ENCODE measurements at regions not wholly inside any gene's neighbourhood (a gene's known extent, or its start where the extent isn't known, plus 50 kb on each side); places are given as distances from the start of the nearest gene placed in this dataset.
A peak's percentile ranks its signal among the peaks of the same experiment; 100 is the strongest.
"Not testable (repeated sequence)": the region's sequence is repeated elsewhere in the genome, so short reads cannot be mapped to it uniquely, and the experiment has no call there.

- H3K4me3 ChIP-seq; FAIRE-seq; CTCF ChIA-PET; DNase-seq (ENCODE audit: low read depth in 1 of 2, low spot score in 1 of 2); H3K27ac ChIP-seq; H3K4me1 ChIP-seq; H3K9me3 ChIP-seq; POLR2A ChIA-PET; H3K4me2 ChIP-seq; ATAC-seq: not testable (repeated sequence)
- WGBS (ENCODE audit: missing lambda C conversion rate) = no CpG with 5 or more reads among the region's 31 CpGs
Observed at GRCh38 chr21:6068098-6068831, 4453.1 kb upstream of the TPTE start.

GRCh38 chr21:6070213-6070612 is 4451.2 kb upstream of the TPTE start:
- H3K4me3 ChIP-seq; POLR2A ChIA-PET; DNase-seq (ENCODE audit: low read depth in 1 of 2, low spot score in 1 of 2); CTCF ChIA-PET; H3K4me1 ChIP-seq; H3K4me2 ChIP-seq; FAIRE-seq; H3K9me3 ChIP-seq; ATAC-seq: not testable (repeated sequence)
- H3K27ac ChIP-seq = peak overlapping the region in 1 of 2 experiments; percentile 59; a peak in 1 of 6 replicates
- 84% methylated on average over 1 of the region's 2 CpGs for WGBS (ENCODE audit: missing lambda C conversion rate)

GRCh38 chr21:6072691-6073090 is 4448.7 kb upstream of the TPTE start:
- not testable (repeated sequence) for H3K4me2 ChIP-seq

GRCh38 chr21:6073993-6074705 is 4447.2 kb upstream of the TPTE start:
- FAIRE-seq; CTCF ChIA-PET; H3K27ac ChIP-seq; POLR2A ChIA-PET; H3K9me3 ChIP-seq; H3K4me1 ChIP-seq; DNase-seq (ENCODE audit: low read depth in 1 of 2, low spot score in 1 of 2); ATAC-seq; H3K4me3 ChIP-seq; H3K4me2 ChIP-seq: not testable (repeated sequence)
- no CpG with 5 or more reads among the region's 19 CpGs for WGBS (ENCODE audit: missing lambda C conversion rate)

More at GRCh38 chr21:6072691-6073090, 4448.7 kb upstream of the TPTE start:
- H3K27ac ChIP-seq; FAIRE-seq; H3K4me1 ChIP-seq; POLR2A ChIA-PET; CTCF ChIA-PET; DNase-seq (ENCODE audit: low read depth in 1 of 2, low spot score in 1 of 2); H3K4me3 ChIP-seq; H3K9me3 ChIP-seq: not testable (repeated sequence)
- ATAC-seq = peak; percentile 12 to 56; a peak in 4 of 6 replicates
- no CpG with 5 or more reads among the region's 5 CpGs for WGBS (ENCODE audit: missing lambda C conversion rate)

- H3K9me3 ChIP-seq; H3K4me1 ChIP-seq; H3K4me3 ChIP-seq; DNase-seq (ENCODE audit: low read depth in 1 of 2, low spot score in 1 of 2); FAIRE-seq; H3K27ac ChIP-seq; H3K4me2 ChIP-seq; CTCF ChIA-PET; POLR2A ChIA-PET: not testable (repeated sequence)
- peak in 1 of 2 experiments; percentile 19; a peak in 2 of 6 replicates for ATAC-seq
- no CpG with 5 or more reads among the region's 17 CpGs for WGBS (ENCODE audit: missing lambda C conversion rate)
Observed at GRCh38 chr21:6074935-6075334, 4446.4 kb upstream of the TPTE start.

GRCh38 chr21:6075627-6076208 is 4445.7 kb upstream of the TPTE start:
- H3K4me1 ChIP-seq; CTCF ChIA-PET; H3K4me2 ChIP-seq; H3K4me3 ChIP-seq; H3K27ac ChIP-seq; H3K9me3 ChIP-seq; DNase-seq (ENCODE audit: low read depth in 1 of 2, low spot score in 1 of 2); FAIRE-seq; POLR2A ChIA-PET; ATAC-seq: not testable (repeated sequence)
- no CpG with 5 or more reads among the region's 24 CpGs for WGBS (ENCODE audit: missing lambda C conversion rate)

- H3K9me3 ChIP-seq; DNase-seq (ENCODE audit: low read depth in 1 of 2, low spot score in 1 of 2); CTCF ChIA-PET; H3K4me2 ChIP-seq; H3K4me1 ChIP-seq; H3K27ac ChIP-seq; ATAC-seq; POLR2A ChIA-PET; FAIRE-seq; H3K4me3 ChIP-seq: not testable (repeated sequence)
- no CpG with 5 or more reads among the region's 12 CpGs for WGBS (ENCODE audit: missing lambda C conversion rate)
Observed at GRCh38 chr21:6077358-6077757, 4444.0 kb upstream of the TPTE start.

GRCh38 chr21:6078902-6079301 is 4442.5 kb upstream of the TPTE start:
- H3K27ac ChIP-seq; POLR2A ChIA-PET; H3K4me1 ChIP-seq; H3K9me3 ChIP-seq; DNase-seq (ENCODE audit: low read depth in 1 of 2, low spot score in 1 of 2); H3K4me2 ChIP-seq; ATAC-seq; CTCF ChIA-PET; H3K4me3 ChIP-seq; FAIRE-seq: not testable (repeated sequence)
- 94% methylated on average over 6 of the region's 12 CpGs for WGBS (ENCODE audit: missing lambda C conversion rate)

- H3K9me3 ChIP-seq; POLR2A ChIA-PET; ATAC-seq; FAIRE-seq; H3K4me2 ChIP-seq; H3K4me3 ChIP-seq; H3K27ac ChIP-seq; DNase-seq (ENCODE audit: low read depth in 1 of 2, low spot score in 1 of 2); CTCF ChIA-PET; H3K4me1 ChIP-seq: not testable (repeated sequence)
- no CpG with 5 or more reads among the region's 34 CpGs for WGBS (ENCODE audit: missing lambda C conversion rate)
Observed at GRCh38 chr21:6080941-6081655, 4440.3 kb upstream of the TPTE start.

- H3K4me2 ChIP-seq; H3K9me3 ChIP-seq; DNase-seq (ENCODE audit: low read depth in 1 of 2, low spot score in 1 of 2); POLR2A ChIA-PET; H3K4me3 ChIP-seq; H3K4me1 ChIP-seq; H3K27ac ChIP-seq; ATAC-seq; FAIRE-seq; CTCF ChIA-PET: not testable (repeated sequence)
- WGBS (ENCODE audit: missing lambda C conversion rate) = no CpG with 5 or more reads among the region's 12 CpGs
Observed at GRCh38 chr21:6082166-6082565, 4439.2 kb upstream of the TPTE start.

GRCh38 chr21:6083574-6084120 is 4437.7 kb upstream of the TPTE start:
- POLR2A ChIA-PET; DNase-seq (ENCODE audit: low read depth in 1 of 2, low spot score in 1 of 2); H3K4me1 ChIP-seq; CTCF ChIA-PET; FAIRE-seq; H3K27ac ChIP-seq; H3K9me3 ChIP-seq; ATAC-seq; H3K4me2 ChIP-seq; H3K4me3 ChIP-seq: not testable (repeated sequence)
- WGBS (ENCODE audit: missing lambda C conversion rate) = no CpG with 5 or more reads among the region's 10 CpGs
